Mesodermal cell (in vitro differentiated cells): ENCODE measurements at regions not wholly inside any gene's neighbourhood (a gene's known extent, or its start where the extent isn't known, plus 50 kb on each side); places are given as distances from the start of the nearest gene placed in this dataset.
"Not testable (repeated sequence)": the region's sequence is repeated elsewhere in the genome, so short reads cannot be mapped to it uniquely, and the experiment has no call there.

Experiments
- H3K27ac ChIP-seq: 2 replicates; pipeline ENCODE4 v1.7.0; 2013; ENCODE audit warnings: mild to moderate bottlenecking, low read depth, low read length, moderate library complexity; ENCODE audit not compliant: severe bottlenecking
- H3K36me3 ChIP-seq: 2 replicates; pipeline ENCODE4 v1.7.1; 2013; ENCODE audit warnings: mild to moderate bottlenecking, low read length, moderate library complexity; ENCODE audit not compliant: control insufficient read depth, insufficient read depth
- H3K4me1 ChIP-seq: one replicate; pipeline ENCODE4 v1.7.1; 2013; ENCODE audit warnings: mild to moderate bottlenecking, low read length; ENCODE audit not compliant: insufficient read depth, control insufficient read depth, poor library complexity, severe bottlenecking
- H3K4me3 ChIP-seq: 2 replicates; pipeline ENCODE4 v1.7.0; 2013; ENCODE audit warnings: low read length, control low read depth, mild to moderate bottlenecking; ENCODE audit not compliant: insufficient read depth, poor library complexity, severe bottlenecking; ENCODE audit errors: extremely low read depth
- H3K9me3 ChIP-seq: 2 replicates; pipeline ENCODE4 v1.7.1; 2013; ENCODE audit warnings: mild to moderate bottlenecking, low read length, moderate library complexity; ENCODE audit not compliant: control insufficient read depth
- WGBS, 2 experiments: methylation state at CpG; one replicate each; pipeline ENCODE4 v1.1.5; 2013; ENCODE audit warnings: missing lambda C conversion rate in 2 of 2; ENCODE audit not compliant: insufficient coverage in 2 of 2; 5-methylcytosine and 5-hydroxymethylcytosine counted together

- peaks cover 86% of the 10 kb centered on the region for H3K9me3 ChIP-seq
- H3K27ac ChIP-seq, result no peak overlapping the region
- H3K4me3 ChIP-seq, result no peak overlapping the region
- WGBS, 2 experiments, result 50 to 69% methylated on average over 2 of the region's 4 CpGs
- no peaks in the 10 kb centered on the region for H3K36me3 ChIP-seq
- H3K4me1 ChIP-seq, result no peaks in the 10 kb centered on the region
These were observed 656.8 kb downstream of the TBC1D22A start for GRCh38 chr22:47419239-47419638.

GRCh38 chr22:47417699-47418098 is 655.2 kb downstream of the TBC1D22A start:
- 40 to 44% methylated on average over 1 to 2 of the region's 2 CpGs for WGBS, 2 experiments
- Histone ChIP-seq H3K4me3 (no peak overlapping the region), H3K27ac (no peak overlapping the region), H3K9me3 (peaks cover 74% of the 10 kb centered on the region), H3K4me1 (no peaks in the 10 kb centered on the region), H3K36me3 (no peaks in the 10 kb centered on the region)

- H3K36me3 ChIP-seq, result no peaks in the 10 kb centered on the region
- no peak overlapping the region for H3K4me3 ChIP-seq
- no peaks in the 10 kb centered on the region for H3K4me1 ChIP-seq
- H3K9me3 ChIP-seq, result peaks cover 73% of the 10 kb centered on the region
- 59 to 82% methylated on average over 5 to 8 of the region's 8 CpGs for WGBS, 2 experiments
- no peak overlapping the region for H3K27ac ChIP-seq
These were observed 648.6 kb downstream of the TBC1D22A start for GRCh38 chr22:47411006-47411405.

- no peaks in the 10 kb centered on the region for H3K36me3 ChIP-seq
- H3K9me3 ChIP-seq, result peaks cover 67% of the 10 kb centered on the region
- no peaks in the 10 kb centered on the region for H3K4me1 ChIP-seq
- H3K27ac ChIP-seq, result no peak overlapping the region
- 77% methylated on average over 6 to 7 of the region's 12 CpGs for WGBS, 2 experiments
- H3K4me3 ChIP-seq, result no peak overlapping the region
These were observed 647.3 kb downstream of the TBC1D22A start for GRCh38 chr22:47409539-47410275.

- Histone ChIP-seq H3K9me3 (peaks cover 75% of the 10 kb centered on the region), H3K36me3 (no peaks in the 10 kb centered on the region), H3K4me3 (no peak overlapping the region), H3K4me1 (no peaks in the 10 kb centered on the region), H3K27ac (no peak overlapping the region)
- 58 to 62% methylated on average over 6 to 7 of the region's 7 CpGs for WGBS, 2 experiments
These were observed 646.0 kb downstream of the TBC1D22A start for GRCh38 chr22:47408409-47408808.

- 49 to 59% methylated on average over 2 to 4 of the region's 6 CpGs for WGBS, 2 experiments
- H3K27ac ChIP-seq, result no peak overlapping the region
- no peak overlapping the region for H3K4me3 ChIP-seq
- no peaks in the 10 kb centered on the region for H3K4me1 ChIP-seq
- H3K36me3 ChIP-seq, result no peaks in the 10 kb centered on the region
- peaks cover 75% of the 10 kb centered on the region for H3K9me3 ChIP-seq
These were observed 645.1 kb downstream of the TBC1D22A start for GRCh38 chr22:47407461-47408025.

GRCh38 chr22:47406896-47407295 is 644.4 kb downstream of the TBC1D22A start:
- H3K36me3 ChIP-seq, result no peaks in the 10 kb centered on the region
- 75 to 76% methylated on average over 9 to 11 of the region's 11 CpGs for WGBS, 2 experiments
- H3K27ac ChIP-seq, result no peak overlapping the region
- peaks cover 74% of the 10 kb centered on the region for H3K9me3 ChIP-seq
- H3K4me1 ChIP-seq, result no peaks in the 10 kb centered on the region
- no peak overlapping the region for H3K4me3 ChIP-seq

GRCh38 chr22:47406180-47406834 is 643.9 kb downstream of the TBC1D22A start:
- Histone ChIP-seq H3K4me1 (no peaks in the 10 kb centered on the region), H3K36me3 (no peaks in the 10 kb centered on the region), H3K4me3 (no peak overlapping the region), H3K27ac (no peak overlapping the region), H3K9me3 (peaks cover 76% of the 10 kb centered on the region)
- 70 to 73% methylated on average over 5 to 11 of the region's 12 CpGs for WGBS, 2 experiments

- peaks cover 76% of the 10 kb centered on the region for H3K9me3 ChIP-seq
- not testable (repeated sequence) for H3K36me3 ChIP-seq, H3K4me3 ChIP-seq, H3K27ac ChIP-seq, H3K4me1 ChIP-seq
- WGBS, 2 experiments, result 71 to 78% methylated on average over 5 to 11 of the region's 15 CpGs
These were observed 642.8 kb downstream of the TBC1D22A start for GRCh38 chr22:47405222-47405621.

- WGBS, 2 experiments, result 76 to 89% methylated on average over 10 to 11 of the region's 14 CpGs
- H3K9me3 ChIP-seq, result peaks cover 71% of the 10 kb centered on the region
- H3K36me3 ChIP-seq, result no peaks in the 10 kb centered on the region
- no peak overlapping the region for H3K27ac ChIP-seq
- H3K4me1 ChIP-seq, result no peaks in the 10 kb centered on the region
- H3K4me3 ChIP-seq, result no peak overlapping the region
These were observed 640.6 kb downstream of the TBC1D22A start for GRCh38 chr22:47402876-47403525.
